GM18858 (cell line): ENCODE measurements at regions not wholly inside any gene's neighbourhood (a gene's known extent, or its start where the extent isn't known, plus 50 kb on each side); places are given as distances from the start of the nearest gene placed in this dataset.

Source experiments
- ATAC-seq: cut with Tn5 transposase; IDR thresholded peaks from one replicate; pipeline ENCODE4 v1.9.1; 2021; ENCODE audit not compliant: unreplicated experiment

DNA sequence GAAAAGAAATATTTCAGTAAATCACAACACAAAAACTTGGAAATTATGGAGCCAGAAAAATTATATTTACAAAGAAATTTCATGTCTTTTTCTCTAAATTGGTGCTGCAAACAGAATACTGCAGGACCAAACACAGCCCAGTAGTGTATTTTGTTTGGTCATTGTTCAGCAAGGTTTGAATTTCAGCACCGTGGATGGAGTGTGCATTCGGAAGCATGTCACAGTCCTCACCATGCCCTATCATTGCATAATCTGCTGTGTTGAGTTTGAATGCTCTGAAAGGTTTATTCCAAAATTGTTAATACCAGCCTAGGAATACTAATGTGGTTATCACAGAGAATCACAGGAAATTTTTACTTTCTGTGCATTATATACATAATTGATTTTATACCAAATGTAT, 296.7 kb downstream of the METTL4 start:
- ATAC-seq: no peak

DNA sequence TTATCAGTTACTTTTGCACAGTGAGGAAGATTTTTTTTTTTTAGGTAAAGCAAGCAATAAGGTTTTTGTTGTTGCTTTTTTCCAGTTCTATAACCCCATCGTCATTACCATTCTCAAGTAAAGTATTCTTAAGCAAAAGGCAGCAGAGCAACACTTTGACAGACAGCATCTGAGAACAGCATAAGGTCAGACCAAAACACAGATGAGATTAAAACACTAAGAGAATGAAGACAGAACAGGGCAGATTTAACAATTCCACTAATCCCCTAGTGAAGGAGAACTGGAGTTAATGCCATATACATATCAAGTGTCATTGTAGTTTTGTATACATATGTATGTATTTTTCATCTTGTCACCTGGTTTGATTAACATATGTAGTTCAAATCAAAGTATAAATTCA, 290.2 kb downstream of the METTL4 start:
- ATAC-seq: no peak

DNA sequence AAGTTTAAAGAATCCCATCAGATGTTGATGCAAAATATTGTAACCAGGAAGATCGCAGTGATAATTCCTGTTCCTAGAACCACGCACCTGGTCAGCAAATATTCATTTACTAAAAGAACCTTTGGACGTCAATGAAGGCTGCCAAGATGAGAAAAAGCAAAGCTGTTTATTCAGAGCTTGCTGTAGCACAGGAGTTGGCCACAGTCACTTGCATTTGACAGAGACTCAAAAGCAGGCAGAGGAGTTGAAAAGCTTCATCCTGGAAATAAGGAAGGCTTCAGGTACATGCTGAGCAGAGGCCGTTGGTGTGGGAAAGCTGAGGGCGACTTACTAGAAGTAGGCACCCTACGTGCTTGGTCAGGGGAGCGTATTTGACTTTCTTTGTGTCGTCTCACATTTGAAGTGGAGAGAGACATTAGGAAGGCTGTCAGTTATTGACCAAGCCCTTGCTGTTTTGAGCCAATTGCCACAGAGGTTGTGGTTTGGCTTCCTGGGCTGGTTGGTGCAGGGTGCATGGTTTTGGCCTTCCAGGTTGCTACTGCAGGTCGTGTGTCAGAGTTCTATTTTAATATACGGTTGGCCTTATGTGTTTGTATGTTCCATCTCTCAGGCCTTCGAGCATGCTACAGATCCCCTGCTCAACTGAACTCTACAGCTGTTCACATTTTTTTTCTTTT, 289.6 kb downstream of the METTL4 start:
- ATAC-seq: no peak

DNA sequence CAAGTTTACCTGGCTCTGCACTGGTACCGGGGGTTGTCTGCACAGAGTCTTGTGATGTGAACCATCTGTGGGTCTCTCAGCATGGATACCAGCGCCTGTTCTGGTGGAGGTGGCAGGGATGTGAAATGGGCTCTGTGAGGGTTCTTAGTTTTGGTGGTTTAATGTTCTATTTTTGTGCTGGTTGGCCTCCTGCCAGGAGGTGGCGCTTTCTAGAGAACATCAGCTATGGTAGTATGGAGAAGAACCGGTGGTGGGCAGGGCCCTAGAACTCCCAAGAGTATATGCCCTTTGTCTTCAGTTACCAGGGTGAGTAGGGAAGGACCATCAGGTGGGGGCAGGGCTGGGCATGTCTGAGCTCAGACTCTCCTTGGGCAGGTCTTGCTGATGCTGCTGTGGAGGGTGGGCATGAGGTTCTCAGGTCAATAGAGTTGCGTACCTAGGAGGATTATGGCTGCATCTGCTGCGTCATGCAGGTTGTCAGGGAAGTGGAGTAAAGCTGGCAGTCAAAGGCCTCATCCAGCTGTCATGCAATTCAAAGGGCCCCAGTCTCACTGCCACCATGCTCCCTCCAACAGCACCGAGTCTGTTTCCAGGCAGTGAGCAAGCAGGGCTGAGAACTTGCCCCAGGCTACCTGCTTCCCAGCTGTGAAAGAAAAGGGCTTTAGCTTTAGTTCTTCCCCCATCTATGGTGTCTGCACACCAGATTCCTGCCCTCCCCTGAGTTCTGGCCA, 278.0 kb downstream of the METTL4 start:
- ATAC-seq: no peak

DNA sequence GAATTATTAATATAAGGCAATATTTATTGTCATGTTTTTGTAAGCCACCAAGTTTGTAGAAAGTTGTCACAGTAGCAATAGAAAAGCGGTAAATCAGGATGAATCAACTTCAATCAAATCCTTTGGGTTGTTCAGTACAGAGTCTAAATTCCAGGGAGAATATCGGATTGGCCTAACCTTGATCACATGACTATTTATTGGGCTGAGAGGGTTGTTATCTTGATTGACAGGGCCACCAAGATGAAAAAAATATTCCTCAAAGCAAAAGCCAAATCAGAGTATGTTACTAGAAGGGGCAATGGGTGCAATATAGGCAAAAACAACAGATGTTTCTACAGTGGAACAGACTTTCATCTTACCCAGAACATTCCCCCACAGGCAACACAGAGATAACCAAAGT, 270.0 kb downstream of the METTL4 start:
- ATAC-seq: no peak

DNA sequence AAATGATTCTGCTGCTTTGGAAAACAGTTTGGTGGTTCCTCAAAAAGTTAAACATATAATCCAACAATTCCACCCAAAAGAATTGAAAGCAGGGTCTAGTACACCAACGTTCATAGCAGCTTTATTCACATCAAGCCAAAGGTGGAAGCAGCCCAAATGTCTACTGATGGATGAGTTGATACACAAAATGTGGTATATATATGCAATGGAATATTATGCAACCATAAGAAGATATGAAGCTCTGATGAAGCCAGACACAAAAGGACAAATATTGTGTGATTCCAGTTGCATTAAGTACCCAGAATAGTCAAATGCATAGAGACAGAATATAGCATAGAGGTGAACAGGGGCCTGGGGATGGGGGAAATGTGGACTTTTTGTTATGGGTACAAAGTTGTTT, 269.3 kb downstream of the METTL4 start:
- no peak for ATAC-seq

DNA sequence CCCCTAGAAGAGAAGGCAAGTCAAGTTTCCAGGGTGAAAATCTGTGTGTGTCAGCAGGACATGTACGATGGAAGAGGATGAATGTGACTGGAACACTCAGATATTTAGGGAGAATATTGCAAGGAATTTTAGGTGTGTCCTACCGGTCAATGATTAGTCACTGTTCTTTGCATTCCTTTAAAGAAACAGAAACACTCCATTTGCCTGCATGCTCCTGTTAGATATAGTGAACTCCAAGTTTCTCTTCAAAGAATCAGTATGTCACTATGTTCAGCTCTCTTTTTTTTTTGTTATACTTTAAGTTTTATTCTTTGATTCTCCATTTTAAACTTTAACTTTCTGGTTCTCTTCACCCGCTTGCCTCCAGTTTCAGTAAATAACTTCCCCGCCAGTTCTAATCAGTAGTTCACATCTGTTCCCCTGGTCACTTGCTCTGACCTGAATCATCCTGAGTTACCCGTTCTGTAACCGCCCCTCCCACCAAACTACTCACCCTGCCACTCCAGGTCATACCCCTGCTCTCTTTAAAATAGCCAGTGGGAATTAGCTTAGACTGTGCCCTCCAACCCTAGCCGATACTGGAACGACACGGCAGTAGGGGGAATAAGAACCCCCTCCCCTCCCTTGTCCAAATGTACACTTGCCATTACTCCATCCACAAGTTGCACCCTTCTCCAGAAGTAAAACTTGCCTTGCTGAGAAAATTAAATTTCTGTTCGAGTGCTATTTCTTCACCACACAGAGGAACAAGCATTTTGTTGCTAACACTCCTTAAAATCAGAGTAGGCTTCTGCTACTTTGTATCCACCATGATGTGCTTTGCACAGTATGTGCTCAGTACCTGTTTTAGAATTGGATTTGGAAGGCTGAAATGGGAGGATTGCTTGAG, 268.4 kb downstream of the METTL4 start:
- ATAC-seq: no peak

DNA sequence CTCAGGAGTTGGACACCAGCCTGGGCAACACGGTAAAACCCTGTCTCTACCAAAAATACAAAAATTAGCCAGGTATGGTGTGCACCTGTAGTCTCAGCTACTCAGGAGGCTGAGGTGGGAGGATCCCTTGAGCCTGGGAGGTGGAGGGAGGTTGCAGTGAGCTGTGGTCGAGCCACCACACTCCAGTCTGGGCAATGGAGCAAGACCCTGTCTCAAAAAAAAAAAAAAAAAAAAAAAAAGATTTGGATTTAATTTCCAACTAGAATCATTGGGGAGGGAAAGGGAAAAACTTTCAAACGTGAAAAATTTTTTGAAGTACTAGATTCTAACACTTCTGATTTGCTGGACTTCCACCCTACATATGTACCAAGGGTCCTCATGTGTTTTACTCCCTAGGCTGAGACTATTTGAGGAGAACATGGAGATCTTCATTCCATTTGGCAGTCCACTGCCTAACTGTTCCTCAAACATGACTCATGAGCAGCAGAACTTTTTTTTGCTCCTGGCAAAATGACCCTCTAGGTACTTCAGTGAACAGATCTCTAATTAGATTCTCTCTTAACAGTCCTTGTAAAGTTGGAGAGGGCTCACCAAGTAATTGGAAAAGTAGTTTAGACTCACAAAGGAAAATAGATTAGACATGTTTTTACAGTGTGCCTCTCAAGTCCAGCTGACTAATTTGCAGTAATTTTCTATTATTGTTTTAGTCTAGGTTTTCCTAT, 267.6 kb downstream of the METTL4 start:
- ATAC-seq: no peak

DNA sequence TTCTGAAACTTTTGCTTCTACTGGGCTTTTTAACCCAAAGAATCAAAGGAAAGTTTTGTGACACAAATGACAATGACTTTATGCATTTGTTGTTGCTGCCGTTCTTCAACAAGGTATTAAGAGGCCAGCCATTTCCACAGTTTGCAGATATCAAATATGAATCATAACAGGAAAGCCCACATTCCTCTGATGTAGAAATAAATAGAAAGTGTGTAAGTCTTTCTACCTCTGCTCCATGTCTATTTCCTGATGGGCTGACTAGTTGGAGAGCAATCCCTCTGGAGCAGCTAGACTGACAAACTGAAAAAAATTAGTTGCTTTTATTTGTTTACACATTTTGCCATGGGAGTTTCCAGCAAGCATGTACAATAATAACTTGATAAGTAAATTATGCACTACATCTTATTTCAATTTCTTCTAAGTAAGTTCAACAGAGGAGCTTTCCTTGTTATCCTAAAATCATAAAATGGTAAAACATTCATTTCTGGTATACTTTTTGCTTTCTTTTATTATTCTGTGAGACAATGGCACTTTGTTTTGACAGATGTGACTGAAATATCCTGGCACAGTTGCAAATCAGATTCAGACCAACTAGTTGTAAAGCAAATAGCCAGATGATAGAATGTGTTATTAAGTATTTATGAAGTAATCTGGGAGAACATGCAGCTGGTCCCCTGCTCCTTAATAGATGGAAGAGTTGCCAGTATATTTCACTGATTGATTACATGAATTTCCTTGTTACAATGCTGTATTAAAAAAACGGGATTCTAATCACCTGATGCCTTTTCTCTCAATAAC, 266.7 kb downstream of the METTL4 start:
- no peak for ATAC-seq

DNA sequence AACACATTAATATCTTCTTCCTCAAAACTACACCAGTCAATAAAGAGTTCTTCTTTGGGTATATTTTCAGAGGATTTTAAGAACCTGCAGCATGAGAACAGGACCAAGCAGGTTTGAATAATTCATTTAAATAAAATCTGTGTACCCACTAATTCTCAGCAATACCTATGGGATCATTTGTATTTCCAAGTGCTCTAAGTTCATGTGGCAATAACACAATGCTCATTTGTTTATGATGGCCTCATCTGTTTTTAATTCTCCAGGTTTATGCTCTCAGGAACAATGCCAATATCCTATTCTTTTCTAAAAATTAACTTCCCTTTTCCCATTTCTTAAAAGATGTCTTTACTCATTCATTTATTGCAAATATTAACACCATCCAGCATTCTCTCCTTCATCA, 264.7 kb downstream of the METTL4 start:
- no peak for ATAC-seq

DNA sequence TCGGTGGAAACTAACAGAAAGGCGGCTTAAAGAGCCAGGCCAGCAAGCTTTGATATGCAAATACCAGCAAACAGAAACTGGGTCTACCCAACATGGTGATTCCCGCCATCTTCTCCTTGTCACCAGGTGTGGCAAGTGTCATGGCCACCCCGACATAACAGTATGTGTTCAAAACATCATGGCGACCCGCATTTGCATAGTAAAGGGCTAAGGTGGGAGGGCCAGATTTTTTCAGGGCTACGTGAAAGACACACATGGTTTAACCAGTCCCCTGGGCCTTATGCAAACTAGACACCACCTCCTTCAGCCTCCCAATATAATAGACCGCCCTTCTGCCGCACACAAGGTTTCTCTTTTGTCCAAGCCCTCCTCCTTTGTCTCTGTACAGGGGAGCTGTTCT, 260.4 kb downstream of the METTL4 start:
- no peak for ATAC-seq

DNA sequence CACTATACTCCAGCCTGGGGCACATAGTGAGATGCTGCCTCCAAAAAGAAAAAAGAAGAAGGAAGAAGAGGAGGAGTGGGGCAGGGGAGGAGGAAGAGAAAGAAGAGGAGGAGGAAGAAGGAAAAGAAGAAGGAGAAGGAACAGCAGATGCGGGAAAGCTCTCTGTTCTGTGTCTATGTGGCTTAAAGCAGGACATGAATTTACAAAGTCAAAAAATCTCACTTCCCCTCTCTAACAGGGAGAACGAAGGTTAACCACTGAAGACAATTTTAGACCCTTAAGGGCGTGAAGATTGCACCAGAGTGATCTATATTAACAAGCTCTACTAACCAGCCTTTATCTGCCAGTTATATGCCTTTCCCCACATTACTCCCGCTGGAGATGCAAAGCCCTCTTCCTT, 258.9 kb downstream of the METTL4 start:
- ATAC-seq: peak; percentile 73

DNA sequence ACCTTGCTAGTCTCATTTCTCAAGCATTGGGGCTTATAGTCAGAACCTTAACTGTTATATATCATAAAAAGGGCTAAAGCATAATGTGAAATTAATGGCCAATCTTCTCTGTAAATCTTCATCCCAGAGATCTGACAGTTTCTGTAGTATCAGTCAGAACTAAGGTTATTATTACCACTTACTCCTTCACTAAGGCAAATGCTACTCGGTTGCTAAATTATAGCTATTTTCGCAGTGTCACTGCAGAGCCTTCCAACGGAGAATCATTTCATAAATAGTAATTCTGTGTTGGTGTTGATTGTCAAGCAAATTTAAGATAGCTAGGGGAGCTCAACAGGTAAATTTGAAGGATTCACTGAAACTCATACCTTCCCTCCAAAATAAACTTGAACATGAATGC, 258.0 kb downstream of the METTL4 start:
- no peak for ATAC-seq

DNA sequence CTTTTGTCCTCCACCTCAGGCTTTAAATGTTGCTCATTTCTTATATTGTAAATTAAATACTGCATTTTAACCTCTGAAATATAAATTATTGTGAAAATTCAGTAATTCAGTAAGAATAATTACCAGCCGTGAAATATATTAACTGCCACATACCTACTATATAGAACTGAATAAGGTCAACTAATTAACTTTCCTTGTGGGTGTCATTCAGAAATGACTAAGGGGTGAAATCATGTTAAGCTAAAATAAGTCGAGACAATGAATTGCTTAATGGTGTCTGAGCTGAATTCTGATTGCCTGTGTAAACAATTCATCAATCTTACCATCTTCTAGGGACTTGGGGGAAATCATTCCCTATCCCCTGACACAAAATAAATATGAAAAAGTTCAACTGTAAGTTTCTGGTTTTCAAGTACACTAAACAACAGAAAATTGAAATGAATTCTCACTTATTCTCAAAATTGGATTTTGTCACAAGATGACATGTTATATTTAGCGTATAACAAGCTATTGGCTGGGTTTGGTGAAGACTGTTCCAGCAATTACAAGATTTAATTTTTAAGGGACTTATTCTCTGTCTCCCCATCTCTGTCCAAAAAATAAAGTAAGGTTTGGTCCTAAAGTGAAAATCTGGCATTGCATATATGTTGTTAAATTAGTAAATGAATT, 255.1 kb downstream of the METTL4 start:
- ATAC-seq: no peak

DNA sequence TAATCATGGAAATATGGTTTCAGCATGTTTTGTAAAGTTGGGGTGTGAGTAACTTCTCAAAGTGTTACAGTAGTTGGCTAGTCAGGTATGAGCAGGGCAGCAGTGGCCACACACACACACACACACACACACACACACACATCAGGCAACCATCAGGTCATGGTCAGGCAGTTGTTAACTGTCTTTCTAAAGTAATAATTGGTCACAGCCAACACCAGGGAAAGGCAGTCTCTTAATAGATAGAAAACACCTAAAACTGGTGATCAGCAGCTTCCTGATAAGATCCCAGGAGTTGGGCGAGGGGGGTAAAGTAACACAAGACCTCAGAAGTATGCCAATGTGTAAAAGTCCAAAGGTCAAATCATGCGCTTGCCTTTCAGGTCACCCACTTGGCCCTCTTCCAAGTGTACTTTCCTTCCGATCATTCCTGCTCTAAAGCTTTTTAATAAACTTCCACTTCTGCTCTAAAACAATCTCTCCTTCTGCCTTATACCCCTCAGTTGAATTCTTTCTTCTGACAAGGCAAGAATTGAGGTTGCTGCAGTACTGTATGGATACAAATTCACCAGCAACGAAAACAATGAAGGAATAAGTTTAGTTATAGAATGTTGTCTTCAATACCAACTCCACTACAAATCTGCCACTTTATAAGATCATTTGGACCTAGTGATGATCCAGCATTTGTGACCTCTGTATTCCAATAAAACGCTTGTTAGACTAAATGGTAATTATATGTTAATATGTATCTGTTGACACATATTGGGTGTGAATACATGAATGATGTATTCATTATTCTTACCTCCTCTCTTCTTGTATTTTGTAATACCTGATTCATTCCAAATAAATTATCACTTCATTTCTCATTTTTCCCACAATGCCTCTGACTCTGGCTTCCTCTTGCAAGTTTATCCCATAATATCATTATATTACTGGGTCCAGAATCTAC, 254.3 kb downstream of the METTL4 start:
- no peak for ATAC-seq

DNA sequence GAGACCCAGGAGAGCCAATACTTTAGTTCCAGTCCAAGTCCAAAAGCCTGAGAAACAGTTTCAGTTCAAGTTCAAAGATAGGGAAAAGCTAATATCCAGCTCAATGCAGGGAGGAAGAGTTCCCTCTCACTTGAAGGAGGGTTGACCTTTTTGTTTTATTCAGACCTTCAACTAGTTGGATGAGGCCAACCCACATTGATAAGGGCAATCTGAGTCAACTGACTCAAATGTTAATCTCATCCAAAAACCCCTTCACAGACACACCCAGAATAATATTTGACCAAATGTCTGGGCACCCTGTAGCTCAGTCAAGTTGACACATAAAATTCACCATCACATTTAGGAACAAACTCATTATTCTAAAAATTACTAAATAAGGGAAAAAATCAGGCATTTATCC, 246.8 kb downstream of the METTL4 start:
- no peak for ATAC-seq

DNA sequence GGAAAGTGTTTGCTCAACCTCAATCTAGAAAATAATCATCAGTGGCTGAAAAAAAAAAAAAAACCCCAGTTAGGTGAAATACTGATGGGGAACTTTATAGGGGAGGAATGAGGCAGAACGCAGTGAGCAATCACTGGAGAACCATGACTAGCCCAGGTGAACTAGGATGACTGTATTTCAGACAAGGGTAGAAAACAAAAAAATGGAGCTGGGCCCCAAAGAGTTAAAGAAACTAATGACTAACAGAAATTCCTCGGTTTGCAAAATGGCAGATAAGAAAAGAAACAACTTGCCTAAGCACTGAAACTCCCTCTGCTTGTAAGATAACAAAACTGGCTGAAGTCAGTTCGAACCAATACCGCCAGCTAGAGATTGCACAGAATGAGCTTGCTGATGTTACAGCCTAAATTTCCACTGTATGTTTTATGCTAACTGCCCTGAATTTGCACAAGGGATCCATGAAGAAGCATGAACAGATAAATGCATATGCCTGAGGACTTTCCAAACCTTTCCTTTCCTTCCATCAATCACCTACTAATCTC, 245.9 kb downstream of the METTL4 start:
- ATAC-seq: no peak

DNA sequence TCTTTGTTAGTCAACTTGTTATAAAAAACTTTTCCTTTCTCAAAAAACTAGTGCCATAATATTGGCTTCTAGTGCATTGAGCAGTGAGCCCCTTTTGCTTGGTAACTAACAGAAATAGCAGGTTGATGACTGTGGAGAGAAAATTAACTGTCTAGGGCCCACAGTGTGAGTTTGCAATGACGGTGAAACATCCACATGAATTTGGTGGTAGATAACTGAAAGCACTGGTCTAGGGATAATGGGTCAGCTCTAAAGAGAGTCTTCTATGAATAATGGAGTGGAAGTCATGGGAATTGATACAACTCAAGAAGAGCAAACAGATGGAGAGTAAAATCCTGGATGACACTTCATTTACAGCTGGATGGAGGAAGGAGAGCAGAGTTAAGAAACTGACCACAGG, 245.4 kb downstream of the METTL4 start:
- no peak for ATAC-seq

DNA sequence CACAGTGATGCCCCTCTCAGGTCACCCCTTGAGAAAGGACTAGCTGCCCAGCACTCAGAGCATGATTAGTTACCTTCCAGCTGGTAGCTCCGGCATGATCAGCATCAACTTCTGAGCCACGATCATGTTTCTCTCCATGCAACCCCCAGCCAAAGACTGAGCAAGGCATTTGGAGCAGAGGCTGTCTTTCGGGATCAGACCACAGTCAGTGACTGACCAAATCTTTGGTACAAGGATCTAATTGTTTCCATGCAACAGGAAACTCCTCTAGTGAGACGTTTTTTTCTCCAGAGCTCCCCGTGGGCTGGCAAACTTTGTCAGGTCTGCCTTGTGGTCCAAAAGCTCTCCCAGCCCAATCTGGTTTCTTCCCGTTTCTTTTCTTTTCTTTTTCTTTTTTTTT, 244.3 kb downstream of the METTL4 start:
- no peak for ATAC-seq
